ENCODE measurements at regions not wholly inside any gene's neighbourhood (a gene's known extent, or its start where the extent isn't known, plus 50 kb on each side); places are given as distances from the start of the nearest gene placed in this dataset.
"Not testable (repeated sequence)": the region's sequence is repeated elsewhere in the genome, so short reads cannot be mapped to it uniquely, and the experiment has no call there.

- no peaks in the 10 kb centered on the region for H3K36me3 Mint-ChIP-seq
- intact Hi-C loops (cut with micrococcal nuclease): no loop called here
- no peaks in the 10 kb centered on the region for H3K27me3 Mint-ChIP-seq
- H3K27me3 ChIP-seq (ENCODE audit: insufficient read depth, low read length): no peaks in the 10 kb centered on the region
- peaks cover 0 to 11% (median 4%) of the 10 kb centered on the region in 8 donors for H3K9me3 Mint-ChIP-seq
- H3K27ac ChIP-seq (ENCODE audit: low read depth, low read length): no peak overlapping the region
- no peak overlapping the region for H3K27ac Mint-ChIP-seq
- H3K4me1 ChIP-seq (ENCODE audit: insufficient read depth, low read length): no peaks in the 10 kb centered on the region
- H3K4me3 ChIP-seq (ENCODE audit: low read length in 2 of 2): no peak overlapping the region
- CTCF ChIA-PET (ENCODE audit: partially characterized antibody): no interaction called here
- no peak for DNase-seq
- no peaks in the 10 kb centered on the region for H3K4me1 Mint-ChIP-seq
- H3K9me3 ChIP-seq (ENCODE audit: control insufficient read depth in 1 of 2, low read length in 2 of 2): no peaks in the 10 kb centered on the region
- H3K36me3 ChIP-seq (ENCODE audit: insufficient read depth, low read length): no peaks in the 10 kb centered on the region
- H3K4me3 Mint-ChIP-seq: no peak overlapping the region
- POLR2A ChIA-PET (ENCODE audit: partially characterized antibody): no interaction called here
These were observed 297.5 kb upstream of the RGPD4 start for GRCh38 chr2:107529146-107529545.

GRCh38 chr2:107530046-107530445 lies 296.6 kb upstream of the RGPD4 start:
- no peak overlapping the region for H3K27ac ChIP-seq (ENCODE audit: low read depth, low read length)
- no peaks in the 10 kb centered on the region for H3K36me3 Mint-ChIP-seq
- H3K9me3 Mint-ChIP-seq: peaks cover 0 to 13% (median 5%) of the 10 kb centered on the region in 8 donors
- H3K27ac Mint-ChIP-seq: no peak overlapping the region
- DNase-seq: no peak
- no peaks in the 10 kb centered on the region for H3K4me1 Mint-ChIP-seq
- intact Hi-C loops (cut with micrococcal nuclease): no loop called here
- H3K9me3 ChIP-seq (ENCODE audit: control insufficient read depth in 1 of 2, low read length in 2 of 2): no peaks in the 10 kb centered on the region
- H3K4me3 ChIP-seq (ENCODE audit: low read length in 2 of 2): no peak overlapping the region
- no peak overlapping the region for H3K4me3 Mint-ChIP-seq
- H3K27me3 ChIP-seq (ENCODE audit: insufficient read depth, low read length): no peaks in the 10 kb centered on the region
- H3K27me3 Mint-ChIP-seq: no peaks in the 10 kb centered on the region
- no peaks in the 10 kb centered on the region for H3K36me3 ChIP-seq (ENCODE audit: insufficient read depth, low read length)
- ChIA-PET POLR2A (ENCODE audit: partially characterized antibody) (no interaction called here), CTCF (ENCODE audit: partially characterized antibody) (no interaction called here)
- H3K4me1 ChIP-seq (ENCODE audit: insufficient read depth, low read length): no peaks in the 10 kb centered on the region

- H3K36me3 ChIP-seq (ENCODE audit: insufficient read depth, low read length): no peaks in the 10 kb centered on the region
- no peaks in the 10 kb centered on the region for H3K9me3 ChIP-seq (ENCODE audit: control insufficient read depth in 1 of 2, low read length in 2 of 2)
- no peak overlapping the region for H3K4me3 ChIP-seq (ENCODE audit: low read length in 2 of 2)
- intact Hi-C loops (cut with micrococcal nuclease): no loop called here
- H3K4me1 Mint-ChIP-seq: no peaks in the 10 kb centered on the region
- H3K4me1 ChIP-seq (ENCODE audit: insufficient read depth, low read length): no peaks in the 10 kb centered on the region
- no peaks in the 10 kb centered on the region for H3K27me3 ChIP-seq (ENCODE audit: insufficient read depth, low read length)
- H3K36me3 Mint-ChIP-seq: no peaks in the 10 kb centered on the region
- ChIA-PET POLR2A (ENCODE audit: partially characterized antibody) (no interaction called here), CTCF (ENCODE audit: partially characterized antibody) (no interaction called here)
- no peak overlapping the region for H3K27ac Mint-ChIP-seq
- no peaks in the 10 kb centered on the region for H3K27me3 Mint-ChIP-seq
- H3K4me3 Mint-ChIP-seq: no peak overlapping the region
- H3K9me3 Mint-ChIP-seq: peaks cover 0 to 11% (median 5%) of the 10 kb centered on the region in 8 donors
- DNase-seq: no peak
- no peak overlapping the region for H3K27ac ChIP-seq (ENCODE audit: low read depth, low read length)
These were observed 291.8 kb upstream of the RGPD4 start for GRCh38 chr2:107534926-107535325.

GRCh38 chr2:107535905-107536689 lies 290.6 kb upstream of the RGPD4 start:
- H3K4me1 Mint-ChIP-seq; H3K27me3 Mint-ChIP-seq; DNase-seq; H3K27me3 ChIP-seq (ENCODE audit: insufficient read depth, low read length); H3K4me3 ChIP-seq (ENCODE audit: low read length in 2 of 2); POLR2A ChIA-PET (ENCODE audit: partially characterized antibody); H3K27ac ChIP-seq (ENCODE audit: low read depth, low read length); intact Hi-C loops (cut with micrococcal nuclease); H3K36me3 Mint-ChIP-seq; H3K9me3 ChIP-seq (ENCODE audit: control insufficient read depth in 1 of 2, low read length in 2 of 2); H3K36me3 ChIP-seq (ENCODE audit: insufficient read depth, low read length); H3K4me3 Mint-ChIP-seq; H3K4me1 ChIP-seq (ENCODE audit: insufficient read depth, low read length); CTCF ChIA-PET (ENCODE audit: partially characterized antibody); H3K27ac Mint-ChIP-seq: not testable (repeated sequence)
- H3K9me3 Mint-ChIP-seq: peaks cover 0 to 10% (median 5%) of the 10 kb centered on the region in 8 donors

GRCh38 chr2:107542314-107542740 lies 284.4 kb upstream of the RGPD4 start:
- Histone ChIP-seq H3K9me3 (ENCODE audit: control insufficient read depth in 1 of 2, low read length in 2 of 2) (no peaks in the 10 kb centered on the region), H3K27ac (ENCODE audit: low read depth, low read length) (no peak overlapping the region), H3K4me3 (ENCODE audit: low read length in 2 of 2) (no peak overlapping the region), H3K4me1 (ENCODE audit: insufficient read depth, low read length) (no peaks in the 10 kb centered on the region), H3K27me3 (ENCODE audit: insufficient read depth, low read length) (no peaks in the 10 kb centered on the region), H3K36me3 (ENCODE audit: insufficient read depth, low read length) (no peaks in the 10 kb centered on the region)
- H3K4me1 Mint-ChIP-seq: no peaks in the 10 kb centered on the region
- no peak overlapping the region for H3K4me3 Mint-ChIP-seq
- DNase-seq: no peak
- no peak overlapping the region for H3K27ac Mint-ChIP-seq
- ChIA-PET CTCF (ENCODE audit: partially characterized antibody) (no interaction called here), POLR2A (ENCODE audit: partially characterized antibody) (no interaction called here)
- intact Hi-C loops (cut with micrococcal nuclease): no loop called here
- H3K27me3 Mint-ChIP-seq: no peaks in the 10 kb centered on the region
- no peaks in the 10 kb centered on the region for H3K36me3 Mint-ChIP-seq
- peaks cover 0 to 3% (median 0%) of the 10 kb centered on the region in 8 donors for H3K9me3 Mint-ChIP-seq

- Mint-ChIP-seq H3K27ac (no peak overlapping the region), H3K4me3 (no peak overlapping the region), H3K27me3 (no peaks in the 10 kb centered on the region), H3K9me3 (peaks cover 0 to 3% (median 0%) of the 10 kb centered on the region in 8 donors), H3K4me1 (no peaks in the 10 kb centered on the region), H3K36me3 (no peaks in the 10 kb centered on the region)
- Histone ChIP-seq H3K27ac (ENCODE audit: low read depth, low read length) (no peak overlapping the region), H3K9me3 (ENCODE audit: control insufficient read depth in 1 of 2, low read length in 2 of 2) (no peaks in the 10 kb centered on the region), H3K27me3 (ENCODE audit: insufficient read depth, low read length) (no peaks in the 10 kb centered on the region), H3K4me3 (ENCODE audit: low read length in 2 of 2) (no peak overlapping the region), H3K4me1 (ENCODE audit: insufficient read depth, low read length) (no peaks in the 10 kb centered on the region), H3K36me3 (ENCODE audit: insufficient read depth, low read length) (no peaks in the 10 kb centered on the region)
- ChIA-PET POLR2A (ENCODE audit: partially characterized antibody) (no interaction called here), CTCF (ENCODE audit: partially characterized antibody) (no interaction called here)
- intact Hi-C loops (cut with micrococcal nuclease): no loop called here
- DNase-seq: no peak
These were observed 282.9 kb upstream of the RGPD4 start for GRCh38 chr2:107543793-107544192.

GRCh38 chr2:107545066-107545465 lies 281.6 kb upstream of the RGPD4 start:
- H3K9me3 ChIP-seq (ENCODE audit: control insufficient read depth in 1 of 2, low read length in 2 of 2): no peaks in the 10 kb centered on the region
- H3K36me3 ChIP-seq (ENCODE audit: insufficient read depth, low read length): no peaks in the 10 kb centered on the region
- H3K4me3 ChIP-seq (ENCODE audit: low read length in 2 of 2): no peak overlapping the region
- no peak for DNase-seq
- H3K4me1 Mint-ChIP-seq: no peaks in the 10 kb centered on the region
- no peaks in the 10 kb centered on the region for H3K27me3 ChIP-seq (ENCODE audit: insufficient read depth, low read length)
- POLR2A ChIA-PET (ENCODE audit: partially characterized antibody): no interaction called here
- H3K9me3 Mint-ChIP-seq: peaks cover 0 to 3% (median 0%) of the 10 kb centered on the region in 8 donors
- H3K36me3 Mint-ChIP-seq: no peaks in the 10 kb centered on the region
- H3K27ac ChIP-seq (ENCODE audit: low read depth, low read length): no peak overlapping the region
- no peaks in the 10 kb centered on the region for H3K27me3 Mint-ChIP-seq
- CTCF ChIA-PET (ENCODE audit: partially characterized antibody): no interaction called here
- H3K4me1 ChIP-seq (ENCODE audit: insufficient read depth, low read length): no peaks in the 10 kb centered on the region
- intact Hi-C loops (cut with micrococcal nuclease): no loop called here
- H3K27ac Mint-ChIP-seq: no peak overlapping the region
- H3K4me3 Mint-ChIP-seq: no peak overlapping the region

GRCh38 chr2:107545851-107546250 lies 280.8 kb upstream of the RGPD4 start:
- Histone ChIP-seq H3K9me3 (ENCODE audit: control insufficient read depth in 1 of 2, low read length in 2 of 2) (no peaks in the 10 kb centered on the region), H3K27me3 (ENCODE audit: insufficient read depth, low read length) (no peaks in the 10 kb centered on the region), H3K4me1 (ENCODE audit: insufficient read depth, low read length) (no peaks in the 10 kb centered on the region), H3K27ac (ENCODE audit: low read depth, low read length) (no peak overlapping the region), H3K4me3 (ENCODE audit: low read length in 2 of 2) (no peak overlapping the region), H3K36me3 (ENCODE audit: insufficient read depth, low read length) (no peaks in the 10 kb centered on the region)
- no peaks in the 10 kb centered on the region for H3K27me3 Mint-ChIP-seq
- no peaks in the 10 kb centered on the region for H3K4me1 Mint-ChIP-seq
- CTCF ChIA-PET (ENCODE audit: partially characterized antibody): no interaction called here
- H3K4me3 Mint-ChIP-seq: no peak overlapping the region
- POLR2A ChIA-PET (ENCODE audit: partially characterized antibody): no interaction called here
- H3K27ac Mint-ChIP-seq: no peak overlapping the region
- H3K9me3 Mint-ChIP-seq: peaks cover 0 to 2% (median 0%) of the 10 kb centered on the region in 8 donors
- no peak for DNase-seq
- H3K36me3 Mint-ChIP-seq: no peaks in the 10 kb centered on the region
- intact Hi-C loops (cut with micrococcal nuclease): no loop called here

Measured in CD4-positive, alpha-beta memory T cell (primary cell).